K562 (cell line): ENCODE measurements at regions not wholly inside any gene's neighbourhood (a gene's known extent, or its start where the extent isn't known, plus 50 kb on each side); places are given as distances from the start of the nearest gene placed in this dataset.

Experiments
- CTCF ChIP-seq, 3 experiments: IDR thresholded peaks in 2 of 3; conservative IDR thresholded peaks in 1 of 3; 2 replicates each; pipeline ENCODE4 v1.5.1; 2011 to 2012; ENCODE audit warnings: low read length in 3 of 3, mild to moderate bottlenecking in 3 of 3, control low read depth in 2 of 3, improper control_type of control experiment in 1 of 3, inconsistent platforms in 1 of 3, low read depth in 1 of 3, mixed read lengths in 1 of 3, moderate library complexity in 1 of 3; ENCODE audit not compliant: insufficient read depth in 2 of 3
- HMG20B ChIP-seq: fragments of 250-450 bp; sonication (Bioruptor Pico); IDR thresholded peaks from 2 replicates; pipeline ENCODE4 v1.5.0; 2021; ENCODE audit warnings: mild to moderate bottlenecking
- POLR2A ChIP-seq: fragments of 450-650 bp; conservative IDR thresholded peaks from 2 replicates; pipeline ENCODE4 v1.6.1; 2016
- ZNF395 ChIP-seq: fragments of 200-800 bp; sonication (Bioruptor generic); IDR thresholded peaks from 2 replicates; pipeline ENCODE4 v1.6.1; 2017; ENCODE audit warnings: missing genetic modification characterization, missing compliant biosample characterization

GRCh38 chr4:140271553-140271952 is 101.9 kb upstream of the SCOC start:
- TF ChIP-seq POLR2A (no peak), CTCF (IDR thresholded peaks at IDR 0.05 in 2 of 3, conservative IDR thresholded peaks at IDR 0.05 in 1 of 3; ENCODE audit: insufficient read depth in 2 of 3, low read depth in 1 of 3, low read length in 3 of 3) (no peak), ZNF395 (CRISPR knock-in tag) (no peak), HMG20B (CRISPR knock-in tag) (no peak)
